Ishikawa (cell line): ENCODE measurements at regions not wholly inside any gene's neighbourhood (a gene's known extent, or its start where the extent isn't known, plus 50 kb on each side); places are given as distances from the start of the nearest gene placed in this dataset.

Source experiments
- CEBPB ChIP-seq: IDR thresholded peaks from 2 replicates; pipeline ENCODE4 v1.6.1; 2012
- CREB1 ChIP-seq: IDR thresholded peaks from 2 replicates; pipeline ENCODE4 v1.6.1; 2012; ENCODE audit warnings: low read depth
- EGR1 ChIP-seq: IDR thresholded peaks from 2 replicates; pipeline ENCODE4 v1.6.1; 2012
- EP300 ChIP-seq: IDR thresholded peaks from 2 replicates; pipeline ENCODE4 v1.6.1; 2012; ENCODE audit warnings: borderline replicate concordance
- MAX ChIP-seq: IDR thresholded peaks from 2 replicates; pipeline ENCODE4 v1.6.1; 2012
- RAD21 ChIP-seq: IDR thresholded peaks from 2 replicates; pipeline ENCODE4 v1.6.1; 2012; ENCODE audit warnings: low read depth
- REST ChIP-seq: IDR thresholded peaks from 2 replicates; pipeline ENCODE4 v1.6.1; 2012; ENCODE audit warnings: low read depth, mild to moderate bottlenecking
- TAF1 ChIP-seq: IDR thresholded peaks from 2 replicates; pipeline ENCODE4 v1.6.1; 2012; ENCODE audit warnings: low read depth, mild to moderate bottlenecking
- TCF12 ChIP-seq: IDR thresholded peaks from 2 replicates; pipeline ENCODE4 v1.6.1; 2012; ENCODE audit warnings: low read depth
- YY1 ChIP-seq: IDR thresholded peaks from 2 replicates; pipeline ENCODE4 v1.6.1; 2012; ENCODE audit warnings: low read depth
- ZBTB7A ChIP-seq: IDR thresholded peaks from 2 replicates; pipeline ENCODE4 v1.6.1; 2012; ENCODE audit warnings: low read depth
- TF ChIP-seq, protein P1 (sequence below): IDR thresholded peaks from 2 replicates; pipeline ENCODE4 v1.6.1; 2012

GRCh38 chr10:106226828-106227227 lies 937.7 kb downstream of the SORCS1 start:
- TF ChIP-seq REST (no peak), YY1 (no peak), EGR1 (no peak), MAX (no peak), EP300 (no peak), TCF12 (no peak), CREB1 (no peak), ZBTB7A (no peak), RAD21 (no peak), TAF1 (no peak), CEBPB (no peak)
- TF ChIP-seq, protein P1, sequence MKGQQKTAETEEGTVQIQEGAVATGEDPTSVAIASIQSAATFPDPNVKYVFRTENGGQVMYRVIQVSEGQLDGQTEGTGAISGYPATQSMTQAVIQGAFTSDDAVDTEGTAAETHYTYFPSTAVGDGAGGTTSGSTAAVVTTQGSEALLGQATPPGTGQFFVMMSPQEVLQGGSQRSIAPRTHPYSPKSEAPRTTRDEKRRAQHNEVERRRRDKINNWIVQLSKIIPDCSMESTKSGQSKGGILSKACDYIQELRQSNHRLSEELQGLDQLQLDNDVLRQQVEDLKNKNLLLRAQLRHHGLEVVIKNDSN = no peak
